ENCODE measurements at regions not wholly inside any gene's neighbourhood (a gene's known extent, or its start where the extent isn't known, plus 50 kb on each side); places are given as distances from the start of the nearest gene placed in this dataset.
"Not testable (repeated sequence)": the region's sequence is repeated elsewhere in the genome, so short reads cannot be mapped to it uniquely, and the experiment has no call there.

GRCh38 chr9:73325983-73326382 is 174.3 kb downstream of the ANXA1 start:
- no peak for FAIRE-seq
- Histone ChIP-seq H3K27ac (no peak overlapping the region), H3K36me3 (no peaks in the 10 kb centered on the region), H3K27me3 (no peaks in the 10 kb centered on the region), H3K4me1 (no peaks in the 10 kb centered on the region), H3K4me3 (no peak overlapping the region), H3K9me3 (no peaks in the 10 kb centered on the region)
- no peak for ATAC-seq
- DNase-seq: no peak
- intact Hi-C loops (cut with DNase I): no loop called here
- no peak for TF ChIP-seq CTCF (IDR thresholded peaks at IDR 0.05)

- H3K9me3 ChIP-seq: no peaks in the 10 kb centered on the region
- no peak for FAIRE-seq
- H3K27me3 ChIP-seq: no peaks in the 10 kb centered on the region
- no peak for ATAC-seq
- no peak for TF ChIP-seq CTCF (IDR thresholded peaks at IDR 0.05)
- H3K4me1 ChIP-seq: no peaks in the 10 kb centered on the region
- H3K4me3 ChIP-seq: no peak overlapping the region
- H3K27ac ChIP-seq: no peak overlapping the region
- intact Hi-C loops (cut with DNase I): no loop called here
- DNase-seq: no peak
- 8 to 11% methylated on average over 2 of the region's 2 CpGs for WGBS, 2 donors
- H3K36me3 ChIP-seq: no peaks in the 10 kb centered on the region
Measured at GRCh38 chr9:73327149-73327548, 175.5 kb downstream of the ANXA1 start.

GRCh38 chr9:73337182-73337581 is 185.5 kb downstream of the ANXA1 start:
- intact Hi-C loops (cut with DNase I); FAIRE-seq; H3K36me3 ChIP-seq; ATAC-seq; H3K27ac ChIP-seq; H3K4me1 ChIP-seq; H3K4me3 ChIP-seq; H3K9me3 ChIP-seq; DNase-seq; H3K27me3 ChIP-seq: not testable (repeated sequence)
- 61 to 69% methylated on average over 2 of the region's 2 CpGs for WGBS, 2 donors

GRCh38 chr9:73344060-73344459 is 192.4 kb downstream of the ANXA1 start:
- no peak overlapping the region for H3K27ac ChIP-seq
- no peak for FAIRE-seq
- ATAC-seq: no peak
- H3K36me3 ChIP-seq: no peaks in the 10 kb centered on the region
- H3K4me1 ChIP-seq: no peaks in the 10 kb centered on the region
- intact Hi-C loops (cut with DNase I): no loop called here
- no peak overlapping the region for H3K4me3 ChIP-seq
- H3K27me3 ChIP-seq: peaks cover 0 to 5% (median 0%) of the 10 kb centered on the region in 4 donors
- 60 to 64% methylated on average over 3 of the region's 3 CpGs for WGBS, 2 donors
- H3K9me3 ChIP-seq: no peaks in the 10 kb centered on the region
- DNase-seq: no peak
- TF ChIP-seq CTCF (IDR thresholded peaks at IDR 0.05): no peak

- no peak overlapping the region for H3K27ac ChIP-seq
- ATAC-seq (no peak), DNase-seq (no peak), FAIRE-seq (no peak)
- H3K36me3 ChIP-seq: no peaks in the 10 kb centered on the region
- H3K4me1 ChIP-seq: no peaks in the 10 kb centered on the region
- intact Hi-C loops (cut with DNase I): no loop called here
- no peak overlapping the region for H3K4me3 ChIP-seq
- WGBS, 2 donors: 51 to 67% methylated on average over 4 of the region's 4 CpGs
- TF ChIP-seq CTCF (IDR thresholded peaks at IDR 0.05): no peak
- no peaks in the 10 kb centered on the region for H3K9me3 ChIP-seq
- H3K27me3 ChIP-seq: peaks cover 0 to 5% (median 0%) of the 10 kb centered on the region in 4 donors
Measured at GRCh38 chr9:73347123-73347522, 195.5 kb downstream of the ANXA1 start.

GRCh38 chr9:73347720-73348119 is 196.1 kb downstream of the ANXA1 start:
- H3K36me3 ChIP-seq: no peaks in the 10 kb centered on the region
- H3K9me3 ChIP-seq: no peaks in the 10 kb centered on the region
- WGBS, 2 donors: 47 to 65% methylated on average over 1 of the region's 1 CpG
- FAIRE-seq (no peak), DNase-seq (no peak), ATAC-seq (no peak)
- no peak for TF ChIP-seq CTCF (IDR thresholded peaks at IDR 0.05)
- no peaks in the 10 kb centered on the region for H3K4me1 ChIP-seq
- H3K27ac ChIP-seq: no peak overlapping the region
- intact Hi-C loops (cut with DNase I): no loop called here
- H3K27me3 ChIP-seq: peaks cover 0 to 5% (median 0%) of the 10 kb centered on the region in 4 donors
- H3K4me3 ChIP-seq: no peak overlapping the region
